Astrocyte (in vitro differentiated cells and primary cell): ENCODE measurements at regions not wholly inside any gene's neighbourhood (a gene's known extent, or its start where the extent isn't known, plus 50 kb on each side); places are given as distances from the start of the nearest gene placed in this dataset.

ENCODE experiments used
- DNase-seq: peaks from one replicate; pipeline ENCODE4 v3.0.0-alpha.2; 2010; ENCODE audit warnings: low read depth
- FAIRE-seq: peaks from 2 replicates; lab custom pipeline; 2011; peaks lifted over from hg19 to GRCh38; lab: Jason Lieb, UNC
- H2AFZ ChIP-seq: 2 replicates; pipeline ENCODE4 v1.6.0; 2012; ENCODE audit warnings: low read depth, low read length, inconsistent platforms
- H3K27ac ChIP-seq: 2 replicates; pipeline ENCODE4 v1.5.1; 2011; ENCODE audit warnings: low read depth, low read length, inconsistent platforms
- H3K27me3 ChIP-seq: 2 replicates; pipeline ENCODE4 v1.6.0; 2011; ENCODE audit warnings: low read length, inconsistent platforms; ENCODE audit not compliant: insufficient read depth
- H3K36me3 ChIP-seq: 2 replicates; pipeline ENCODE4 v1.5.1; 2011; ENCODE audit warnings: low read length, inconsistent platforms; ENCODE audit not compliant: insufficient read depth
- H3K4me1 ChIP-seq: 2 replicates; pipeline ENCODE4 v1.5.1; 2011; ENCODE audit warnings: low read length, inconsistent platforms; ENCODE audit not compliant: insufficient read depth
- H3K4me2 ChIP-seq: 2 replicates; pipeline ENCODE4 v1.6.0; 2012; ENCODE audit warnings: low read length, inconsistent platforms
- H3K4me3 ChIP-seq: 2 replicates; pipeline ENCODE4 v1.5.1; 2011; ENCODE audit warnings: low read depth, mild to moderate bottlenecking, low read length, inconsistent platforms; ENCODE audit not compliant: insufficient read depth
- H3K79me2 ChIP-seq: 2 replicates; pipeline ENCODE4 v1.6.0; 2012; ENCODE audit warnings: mild to moderate bottlenecking, low read length, inconsistent platforms; ENCODE audit not compliant: insufficient read depth
- H3K9ac ChIP-seq: 2 replicates; pipeline ENCODE4 v1.6.0; 2012; ENCODE audit warnings: mild to moderate bottlenecking, low read length, inconsistent platforms
- H3K9me3 ChIP-seq: 2 replicates; pipeline ENCODE4 v1.5.1; 2012; ENCODE audit warnings: low read depth, mild to moderate bottlenecking, low read length, inconsistent platforms; ENCODE audit not compliant: insufficient read depth
- H4K20me1 ChIP-seq: 2 replicates; pipeline ENCODE4 v1.6.0; 2012; ENCODE audit warnings: low read length, inconsistent platforms; ENCODE audit not compliant: insufficient read depth
- H3K27ac Mint-ChIP-seq: one replicate; pipeline ENCODE4 v1.8.0; 2021; ENCODE audit warnings: mild to moderate bottlenecking, mixed read lengths; ENCODE audit not compliant: unreplicated experiment
- H3K27me3 Mint-ChIP-seq: one replicate; pipeline ENCODE4 v1.8.0; 2021; ENCODE audit warnings: low read depth, mixed read lengths; ENCODE audit not compliant: unreplicated experiment
- H3K36me3 Mint-ChIP-seq: one replicate; pipeline ENCODE4 v1.8.0; 2021; ENCODE audit warnings: low read depth, mixed read lengths; ENCODE audit not compliant: unreplicated experiment
- H3K4me1 Mint-ChIP-seq: one replicate; pipeline ENCODE4 v1.8.0; 2021; ENCODE audit warnings: low read depth, mixed read lengths; ENCODE audit not compliant: unreplicated experiment
- H3K4me3 Mint-ChIP-seq: one replicate; pipeline ENCODE4 v1.8.0; 2021; ENCODE audit warnings: mild to moderate bottlenecking, moderate library complexity, mixed read lengths; ENCODE audit not compliant: unreplicated experiment
- H3K9me3 Mint-ChIP-seq: one replicate; pipeline ENCODE4 v1.8.0; 2021; ENCODE audit warnings: mild to moderate bottlenecking, mixed read lengths; ENCODE audit not compliant: unreplicated experiment
- EZH2 ChIP-seq: IDR thresholded peaks from 2 replicates; pipeline ENCODE4 v1.6.1; 2012; ENCODE audit warnings: mild to moderate bottlenecking, low read length, inconsistent platforms; ENCODE audit not compliant: insufficient read depth
- TF ChIP-seq, protein P1 (sequence below): IDR thresholded peaks from 2 replicates; pipeline ENCODE4 v1.5.1; 2011; ENCODE audit warnings: low read depth, mild to moderate bottlenecking, inconsistent platforms, low read length, moderate library complexity; ENCODE audit not compliant: insufficient read depth

DNA sequence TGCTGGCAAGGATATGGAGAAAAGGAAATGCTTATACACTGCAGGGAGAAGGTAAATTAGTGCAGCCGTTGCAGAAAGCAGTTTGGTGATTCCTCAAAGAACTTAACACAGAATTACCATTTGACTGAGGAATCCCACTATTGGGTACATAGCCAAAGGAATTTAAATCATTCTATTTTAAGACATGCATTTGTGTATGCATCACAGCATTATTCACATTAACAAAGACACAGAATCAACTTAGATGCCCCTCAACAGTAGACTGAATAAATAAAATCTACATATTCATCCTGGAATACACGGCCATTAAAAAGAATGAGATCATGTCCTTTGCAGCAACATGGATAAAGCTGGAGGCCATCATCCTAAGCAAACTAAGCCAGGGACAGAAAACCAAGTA is 510.1 kb upstream of the CDH9 start:
- no peak for FAIRE-seq
- no peak for TF ChIP-seq EZH2
- TF ChIP-seq, protein P1, sequence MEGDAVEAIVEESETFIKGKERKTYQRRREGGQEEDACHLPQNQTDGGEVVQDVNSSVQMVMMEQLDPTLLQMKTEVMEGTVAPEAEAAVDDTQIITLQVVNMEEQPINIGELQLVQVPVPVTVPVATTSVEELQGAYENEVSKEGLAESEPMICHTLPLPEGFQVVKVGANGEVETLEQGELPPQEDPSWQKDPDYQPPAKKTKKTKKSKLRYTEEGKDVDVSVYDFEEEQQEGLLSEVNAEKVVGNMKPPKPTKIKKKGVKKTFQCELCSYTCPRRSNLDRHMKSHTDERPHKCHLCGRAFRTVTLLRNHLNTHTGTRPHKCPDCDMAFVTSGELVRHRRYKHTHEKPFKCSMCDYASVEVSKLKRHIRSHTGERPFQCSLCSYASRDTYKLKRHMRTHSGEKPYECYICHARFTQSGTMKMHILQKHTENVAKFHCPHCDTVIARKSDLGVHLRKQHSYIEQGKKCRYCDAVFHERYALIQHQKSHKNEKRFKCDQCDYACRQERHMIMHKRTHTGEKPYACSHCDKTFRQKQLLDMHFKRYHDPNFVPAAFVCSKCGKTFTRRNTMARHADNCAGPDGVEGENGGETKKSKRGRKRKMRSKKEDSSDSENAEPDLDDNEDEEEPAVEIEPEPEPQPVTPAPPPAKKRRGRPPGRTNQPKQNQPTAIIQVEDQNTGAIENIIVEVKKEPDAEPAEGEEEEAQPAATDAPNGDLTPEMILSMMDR, result no peak
- Histone ChIP-seq H3K27me3 (no peaks in the 10 kb centered on the region), H3K79me2 (no peaks in the 10 kb centered on the region), H3K4me2 (no peak overlapping the region), H3K36me3 (no peaks in the 10 kb centered on the region), H3K4me1 (no peaks in the 10 kb centered on the region), H3K4me3 (no peak overlapping the region), H3K9me3 (no peaks in the 10 kb centered on the region), H3K27ac (no peak overlapping the region), H3K9ac (no peak overlapping the region), H4K20me1 (no peaks in the 10 kb centered on the region), H2AFZ (no peak overlapping the region)
- DNase-seq, result no peak
- H3K27ac Mint-ChIP-seq, result no peak overlapping the region
- H3K9me3 Mint-ChIP-seq, result peaks cover 3% of the 10 kb centered on the region
- no peaks in the 10 kb centered on the region for H3K36me3 Mint-ChIP-seq
- H3K4me3 Mint-ChIP-seq, result no peak overlapping the region
- H3K4me1 Mint-ChIP-seq, result no peaks in the 10 kb centered on the region
- no peaks in the 10 kb centered on the region for H3K27me3 Mint-ChIP-seq

DNA sequence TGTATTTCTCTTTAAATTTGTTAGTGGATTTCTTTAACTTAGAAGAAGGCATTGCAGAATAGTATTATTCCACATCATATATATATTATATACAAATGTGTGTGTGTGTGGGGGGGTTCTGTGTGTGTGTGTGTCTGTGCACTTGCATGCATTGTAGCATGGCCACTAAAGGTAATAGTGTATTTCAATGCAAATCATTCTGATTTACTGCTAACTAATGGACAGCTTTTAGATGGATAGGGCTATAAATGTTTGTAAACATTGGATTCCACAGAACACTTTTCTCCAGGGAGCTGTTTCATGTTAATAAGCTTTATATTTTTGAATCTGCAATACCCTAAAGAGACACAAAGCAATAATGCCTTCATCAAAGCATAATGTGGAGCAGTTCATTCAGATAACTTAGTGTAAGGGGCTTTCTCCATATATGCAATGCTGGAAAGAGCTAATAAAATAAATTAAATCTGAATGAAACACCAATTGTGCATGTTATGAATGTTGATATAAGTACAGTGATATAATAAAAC is 496.7 kb upstream of the CDH9 start:
- no peak overlapping the region for H3K4me3 ChIP-seq
- Mint-ChIP-seq H3K27me3 (no peaks in the 10 kb centered on the region), H3K4me1 (no peaks in the 10 kb centered on the region), H3K9me3 (no peaks in the 10 kb centered on the region), H3K4me3 (no peak overlapping the region), H3K27ac (no peak overlapping the region), H3K36me3 (no peaks in the 10 kb centered on the region)
- H4K20me1 ChIP-seq, result no peaks in the 10 kb centered on the region
- no peak for DNase-seq
- no peak overlapping the region for H3K9ac ChIP-seq
- FAIRE-seq, result no peak
- no peaks in the 10 kb centered on the region for H3K27me3 ChIP-seq
- no peaks in the 10 kb centered on the region for H3K36me3 ChIP-seq
- no peak for TF ChIP-seq EZH2
- TF ChIP-seq, protein P1, result no peak
- no peaks in the 10 kb centered on the region for H3K9me3 ChIP-seq
- H3K4me2 ChIP-seq, result no peak overlapping the region
- H2AFZ ChIP-seq, result no peak overlapping the region
- no peaks in the 10 kb centered on the region for H3K79me2 ChIP-seq
- no peak overlapping the region for H3K27ac ChIP-seq
- H3K4me1 ChIP-seq, result no peaks in the 10 kb centered on the region

DNA sequence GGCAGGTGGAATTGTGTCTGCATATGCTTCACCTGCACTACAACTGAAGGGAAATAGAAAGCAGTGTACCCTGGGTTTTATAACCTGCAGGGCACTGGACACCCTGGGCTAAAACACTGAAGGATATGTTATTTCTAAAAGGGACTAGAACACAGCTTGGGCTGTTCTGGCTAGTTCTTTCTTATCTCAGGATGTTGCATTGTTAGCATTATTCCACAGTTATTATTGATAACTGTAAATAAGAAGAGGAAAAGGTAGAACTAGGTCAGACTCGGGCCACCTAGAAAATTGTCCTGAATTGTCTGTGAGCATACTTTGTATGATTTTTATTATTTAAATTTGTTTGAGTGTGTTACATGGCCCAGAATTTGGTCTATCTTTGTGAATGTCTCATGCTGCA is 493.9 kb upstream of the CDH9 start:
- Histone ChIP-seq H3K4me2 (no peak overlapping the region), H4K20me1 (no peaks in the 10 kb centered on the region), H3K27ac (no peak overlapping the region), H3K4me1 (no peaks in the 10 kb centered on the region), H3K79me2 (no peaks in the 10 kb centered on the region), H3K36me3 (no peaks in the 10 kb centered on the region), H2AFZ (no peak overlapping the region), H3K27me3 (no peaks in the 10 kb centered on the region), H3K4me3 (no peak overlapping the region), H3K9ac (no peak overlapping the region), H3K9me3 (no peaks in the 10 kb centered on the region)
- no peaks in the 10 kb centered on the region for H3K9me3 Mint-ChIP-seq
- H3K4me3 Mint-ChIP-seq, result no peak overlapping the region
- H3K36me3 Mint-ChIP-seq, result no peaks in the 10 kb centered on the region
- TF ChIP-seq, protein P1, result no peak
- TF ChIP-seq EZH2, result no peak
- H3K4me1 Mint-ChIP-seq, result no peaks in the 10 kb centered on the region
- no peak overlapping the region for H3K27ac Mint-ChIP-seq
- FAIRE-seq (no peak), DNase-seq (no peak)
- H3K27me3 Mint-ChIP-seq, result no peaks in the 10 kb centered on the region
